Body of pancreas (tissue), 4 donors: ENCODE measurements at regions not wholly inside any gene's neighbourhood (a gene's known extent, or its start where the extent isn't known, plus 50 kb on each side); places are given as distances from the start of the nearest gene placed in this dataset.

Source experiments
- ATAC-seq: fragments of 150-250 bp; one replicate; pipeline ENCODE4 v1.9.1; 2016
- DNase-seq, 4 donors: peaks; one replicate each; pipeline ENCODE4 v3.0.0-alpha.2; 2019
- H3K27ac ChIP-seq, 4 donors: fragments of 200-600 bp; sonication (generic); 1 replicate in 3 of 4; 2 replicates in 1 of 4; pipeline versions ENCODE4 v1.5.1 to v1.6.1; 2016 to 2019; ENCODE audit warnings: mild to moderate bottlenecking in 1 of 4, mixed read lengths in 1 of 4, moderate library complexity in 1 of 4
- H3K27me3 ChIP-seq, 2 donors: fragments of 200-600 bp; sonication (generic); one replicate each; pipeline ENCODE4 v1.6.0; 2016; ENCODE audit warnings: mild to moderate bottlenecking in 1 of 2
- H3K36me3 ChIP-seq, 2 donors: fragments of 200-600 bp; sonication (generic); replicated peaks in 1 of 2; 2 replicates each; pipeline ENCODE4 v1.5.1; 2016; ENCODE audit warnings: low read depth in 2 of 2; ENCODE audit not compliant: insufficient read depth in 1 of 2
- H3K4me1 ChIP-seq: fragments of 200-600 bp; sonication (generic); one replicate; pipeline ENCODE4 v1.6.0; 2016
- H3K4me3 ChIP-seq, 2 donors: fragments of 200-600 bp; sonication (generic); 1 replicate in 1 of 2; 2 replicates in 1 of 2; pipeline ENCODE4 v1.5.1; 2016 to 2019
- H3K9me3 ChIP-seq, 3 donors: fragments of 200-600 bp; sonication (generic); 1 replicate in 2 of 3; 2 replicates in 1 of 3; pipeline ENCODE4 v1.5.1; 2016
- POLR2A ChIP-seq, 3 donors: fragments of 450-650 bp; IDR thresholded peaks; one replicate each; pipeline ENCODE4 v1.6.1; 2016; ENCODE audit warnings: antibody characterized with exemption in 3 of 3, mild to moderate bottlenecking in 2 of 3
- WGBS, 2 donors: methylation state at CpG; one replicate each; pipeline ENCODE4 v1.1.5; 2017; 5-methylcytosine and 5-hydroxymethylcytosine counted together
- intact Hi-C: fragments of 100-400 bp; cut with DNase I; formaldehyde crosslinking; loops from one replicate; pipeline ENCODE4 v1.15.1; 2023
- TF ChIP-seq, protein P1 (sequence below), 7 experiments: fragments of 450-650 bp in 4 of 7; fragments of 200-600 bp in 3 of 7; sonication (generic) in 3 of 7; IDR thresholded peaks; one replicate each; pipeline ENCODE4 v1.5.1; 2016 to 2019; ENCODE audit warnings: antibody characterized with exemption in 7 of 7

DNA sequence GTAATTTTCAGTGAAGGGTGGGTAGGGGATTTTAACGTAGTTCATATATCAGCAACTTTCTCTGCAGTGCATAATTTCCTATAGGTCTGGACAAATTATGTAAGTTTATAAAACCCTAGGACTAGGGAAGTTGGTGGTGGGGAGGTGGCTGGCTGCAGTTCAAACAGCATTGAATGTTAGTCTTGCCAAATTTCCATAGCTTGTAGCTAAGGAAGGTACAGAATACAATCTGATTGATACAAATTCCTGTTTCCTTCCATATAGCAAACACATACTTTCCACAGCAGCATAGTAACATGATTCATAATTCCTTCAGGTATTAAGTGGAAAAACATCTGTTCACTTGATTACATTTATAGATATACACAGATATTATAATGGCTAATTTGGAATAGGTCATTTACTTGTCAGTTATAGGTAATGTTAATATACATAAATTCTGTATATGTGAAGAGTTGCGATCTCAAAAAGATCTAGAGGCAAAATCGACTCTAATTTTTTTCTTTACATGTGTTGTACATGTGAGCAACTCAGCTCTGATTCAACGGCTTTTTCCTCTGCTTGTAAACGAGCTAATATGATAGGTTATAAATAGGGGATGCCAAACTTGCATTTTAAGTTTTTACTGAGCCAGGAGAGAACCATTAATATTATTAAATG lies 233.4 kb upstream of the CSNK1A1L start:
- H3K36me3 ChIP-seq = no peaks in the 10 kb centered on the region
- intact Hi-C loops = no loop called here
- no peak for DNase-seq
- no peaks in the 10 kb centered on the region for H3K4me1 ChIP-seq
- H3K9me3 ChIP-seq = no peaks in the 10 kb centered on the region
- TF ChIP-seq POLR2A (IDR thresholded peaks at IDR 0.05) = no peak
- TF ChIP-seq, protein P1, sequence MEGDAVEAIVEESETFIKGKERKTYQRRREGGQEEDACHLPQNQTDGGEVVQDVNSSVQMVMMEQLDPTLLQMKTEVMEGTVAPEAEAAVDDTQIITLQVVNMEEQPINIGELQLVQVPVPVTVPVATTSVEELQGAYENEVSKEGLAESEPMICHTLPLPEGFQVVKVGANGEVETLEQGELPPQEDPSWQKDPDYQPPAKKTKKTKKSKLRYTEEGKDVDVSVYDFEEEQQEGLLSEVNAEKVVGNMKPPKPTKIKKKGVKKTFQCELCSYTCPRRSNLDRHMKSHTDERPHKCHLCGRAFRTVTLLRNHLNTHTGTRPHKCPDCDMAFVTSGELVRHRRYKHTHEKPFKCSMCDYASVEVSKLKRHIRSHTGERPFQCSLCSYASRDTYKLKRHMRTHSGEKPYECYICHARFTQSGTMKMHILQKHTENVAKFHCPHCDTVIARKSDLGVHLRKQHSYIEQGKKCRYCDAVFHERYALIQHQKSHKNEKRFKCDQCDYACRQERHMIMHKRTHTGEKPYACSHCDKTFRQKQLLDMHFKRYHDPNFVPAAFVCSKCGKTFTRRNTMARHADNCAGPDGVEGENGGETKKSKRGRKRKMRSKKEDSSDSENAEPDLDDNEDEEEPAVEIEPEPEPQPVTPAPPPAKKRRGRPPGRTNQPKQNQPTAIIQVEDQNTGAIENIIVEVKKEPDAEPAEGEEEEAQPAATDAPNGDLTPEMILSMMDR (IDR thresholded peaks at IDR 0.05) = no peak
- no peak overlapping the region for H3K4me3 ChIP-seq
- ATAC-seq = no peak
- no peak overlapping the region for H3K27ac ChIP-seq
- 47 to 48% methylated on average over 5 of the region's 5 CpGs for WGBS, 2 donors
- no peaks in the 10 kb centered on the region for H3K27me3 ChIP-seq

DNA sequence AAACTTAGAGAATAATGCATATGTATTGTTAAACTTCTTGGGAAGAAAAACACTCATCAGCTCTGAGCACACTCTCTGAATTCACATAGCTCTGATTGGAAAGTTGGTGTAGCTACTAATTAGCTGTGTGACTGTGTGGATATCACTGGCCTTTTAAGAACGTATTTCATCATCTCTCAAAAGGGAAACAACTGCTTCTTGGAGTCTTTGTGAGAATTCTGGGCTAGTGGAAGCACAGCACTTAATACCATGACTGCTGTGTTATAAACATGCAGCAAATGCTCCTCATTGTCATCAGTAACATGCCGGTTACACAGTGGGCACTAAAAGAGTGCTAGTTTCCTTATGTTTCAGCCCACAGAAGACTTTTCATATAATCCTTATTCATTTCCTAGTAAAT lies 220.9 kb upstream of the CSNK1A1L start:
- H3K4me3 ChIP-seq = no peak overlapping the region
- TF ChIP-seq, protein P1 (IDR thresholded peaks at IDR 0.05) = no peak
- TF ChIP-seq POLR2A (IDR thresholded peaks at IDR 0.05) = no peak
- H3K36me3 ChIP-seq = no peaks in the 10 kb centered on the region
- no peak for DNase-seq
- intact Hi-C loops = no loop called here
- H3K27me3 ChIP-seq = no peaks in the 10 kb centered on the region
- no peaks in the 10 kb centered on the region for H3K4me1 ChIP-seq
- H3K27ac ChIP-seq = no peak overlapping the region
- WGBS, 2 donors = 50 to 52% methylated on average over 2 of the region's 2 CpGs
- no peaks in the 10 kb centered on the region for H3K9me3 ChIP-seq
- no peak for ATAC-seq

DNA sequence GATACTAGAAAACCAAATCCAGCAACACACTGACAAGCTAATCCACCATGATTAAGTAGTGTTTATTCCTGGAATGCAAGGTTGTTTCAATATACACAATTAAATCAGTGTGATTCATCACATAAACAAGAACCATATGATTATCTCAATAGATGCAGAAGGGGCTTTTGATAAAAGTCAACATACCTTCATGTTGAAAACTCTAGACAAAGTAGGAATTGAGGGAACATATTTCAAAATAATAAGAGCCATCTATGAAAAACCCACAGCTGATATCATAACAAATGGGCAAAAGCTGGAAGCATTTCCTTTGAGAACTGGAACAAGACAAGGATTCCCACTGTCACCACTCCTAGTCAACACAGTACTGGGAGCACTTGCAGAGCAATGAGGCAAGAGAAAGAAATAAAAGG lies 213.6 kb upstream of the CSNK1A1L start:
- no peaks in the 10 kb centered on the region for H3K36me3 ChIP-seq

DNA sequence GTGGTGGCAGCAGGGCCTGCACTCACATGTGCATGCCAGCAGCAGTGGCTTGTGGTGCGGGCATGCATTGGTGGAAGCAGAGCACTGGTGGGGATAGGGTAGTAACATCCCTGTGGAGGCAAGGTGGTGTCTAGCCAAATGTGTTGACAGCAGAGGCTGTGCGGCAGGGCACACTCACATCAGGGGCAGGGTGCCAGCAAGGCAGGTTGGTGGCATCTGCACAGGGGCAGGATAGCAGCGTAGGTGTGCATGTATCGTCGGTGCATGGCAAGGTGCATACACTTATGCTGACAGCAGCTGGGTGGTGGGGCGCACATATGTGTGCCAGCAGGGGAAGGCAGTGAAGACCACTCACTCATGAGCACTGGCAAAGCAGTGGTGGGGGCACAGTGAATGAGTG lies 211.5 kb upstream of the CSNK1A1L start:
- Histone ChIP-seq H3K36me3 (no peaks in the 10 kb centered on the region), H3K27ac (no peak overlapping the region), H3K4me1 (no peaks in the 10 kb centered on the region), H3K27me3 (no peaks in the 10 kb centered on the region), H3K9me3 (no peaks in the 10 kb centered on the region), H3K4me3 (no peak overlapping the region)
- no peak for TF ChIP-seq POLR2A (IDR thresholded peaks at IDR 0.05)
- TF ChIP-seq, protein P1 (IDR thresholded peaks at IDR 0.05) = no peak
- 74 to 87% methylated on average over 6 of the region's 6 CpGs for WGBS, 2 donors
- intact Hi-C loops = no loop called here
- DNase-seq (no peak), ATAC-seq (no peak)

More for the DNA sequence above, 213.6 kb upstream of the CSNK1A1L start:
- intact Hi-C loops = no loop called here
- H3K27ac ChIP-seq = no peak overlapping the region
- no peak for DNase-seq
- H3K4me1 ChIP-seq = no peaks in the 10 kb centered on the region
- H3K9me3 ChIP-seq = no peaks in the 10 kb centered on the region
- no peaks in the 10 kb centered on the region for H3K27me3 ChIP-seq
- no peak for TF ChIP-seq POLR2A (IDR thresholded peaks at IDR 0.05)
- TF ChIP-seq, protein P1 (IDR thresholded peaks at IDR 0.05) = no peak
- no peak for ATAC-seq
- H3K4me3 ChIP-seq = no peak overlapping the region

DNA sequence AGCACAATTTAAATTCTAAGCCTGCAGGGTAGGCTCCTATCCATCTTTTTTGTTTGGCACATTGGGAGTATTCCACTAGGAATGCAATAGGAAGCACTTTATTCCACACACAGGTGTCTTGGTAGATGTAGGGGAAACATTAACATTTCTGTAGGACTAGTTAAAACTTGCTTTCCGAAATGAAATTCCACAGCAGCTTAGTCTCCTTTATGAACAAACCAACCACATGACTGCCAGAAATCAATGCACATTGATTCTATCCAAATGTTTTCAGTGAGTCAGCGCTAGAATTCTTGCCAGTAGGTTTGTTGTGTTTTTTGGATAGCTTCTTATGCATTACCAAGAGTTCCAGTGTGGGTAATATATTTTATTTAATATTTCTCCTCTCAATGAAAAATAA lies 207.9 kb upstream of the CSNK1A1L start:
- TF ChIP-seq, protein P1 (IDR thresholded peaks at IDR 0.05) = no peak
- no peak for TF ChIP-seq POLR2A (IDR thresholded peaks at IDR 0.05)
- Histone ChIP-seq H3K9me3 (no peaks in the 10 kb centered on the region), H3K27me3 (no peaks in the 10 kb centered on the region), H3K36me3 (no peaks in the 10 kb centered on the region), H3K27ac (no peak overlapping the region), H3K4me3 (no peak overlapping the region), H3K4me1 (no peaks in the 10 kb centered on the region)
- DNase-seq (no peak), ATAC-seq (no peak)
- 20 to 26% methylated on average over 2 of the region's 2 CpGs for WGBS, 2 donors
- intact Hi-C loops = no loop called here
